Tibial nerve (tissue), 4 donors: ENCODE measurements at regions not wholly inside any gene's neighbourhood (a gene's known extent, or its start where the extent isn't known, plus 50 kb on each side); places are given as distances from the start of the nearest gene placed in this dataset.

Experiments used
- CTCF ChIP-seq, 5 experiments: fragments of 200-600 bp in 3 of 5; fragments of 450-650 bp in 2 of 5; sonication (generic) in 3 of 5; IDR thresholded peaks; one replicate each; pipeline ENCODE4 v1.5.1; 2016 to 2019; ENCODE audit warnings: antibody characterized with exemption in 5 of 5, mild to moderate bottlenecking in 3 of 5, moderate library complexity in 2 of 5
- EP300 ChIP-seq, 2 donors: sonication (generic); formaldehyde crosslinking; IDR thresholded peaks; one replicate each; pipeline ENCODE4 v1.6.1; 2017; ENCODE audit warnings: antibody characterized with exemption in 2 of 2, mild to moderate bottlenecking in 1 of 2

GRCh38 chr17:70377654-70378053, 208.3 kb downstream of the KCNJ2 start:
- no peak for TF ChIP-seq CTCF (IDR thresholded peaks at IDR 0.05)
- no peak for TF ChIP-seq EP300 (IDR thresholded peaks at IDR 0.05)
